ENCODE measurements at regions not wholly inside any gene's neighbourhood (a gene's known extent, or its start where the extent isn't known, plus 50 kb on each side); places are given as distances from the start of the nearest gene placed in this dataset.

DNA sequence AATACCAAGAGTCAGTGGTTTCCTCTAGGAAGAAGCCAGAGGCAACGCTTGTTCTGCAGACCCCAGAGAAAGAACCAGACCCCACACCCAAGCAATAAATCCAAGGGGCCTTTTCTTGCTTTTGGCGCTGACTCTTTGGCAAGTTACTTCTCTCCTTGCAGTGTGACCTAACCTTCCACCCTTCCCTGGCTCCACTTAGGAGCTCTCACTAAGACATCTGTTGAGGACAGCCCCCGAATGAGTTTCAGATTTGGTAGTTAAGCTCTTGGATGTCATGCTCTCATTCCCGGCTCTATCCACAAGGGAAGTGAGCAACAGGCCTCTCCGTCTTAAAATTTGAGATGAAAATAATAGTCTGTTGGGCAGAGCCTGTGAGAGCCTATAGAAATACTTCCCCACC, 50.6 kb upstream of the FAM204A start:
- CTCF ChIA-PET (ENCODE audit: low intra/inter-chr PET ratio, low total read pairs): no interaction called here
- intact Hi-C loops (cut with micrococcal nuclease; ENCODE audit: unreplicated experiment) (no loop called here), in situ Hi-C loops (cut with HindIII; ENCODE audit: extremely low pct_ligation_motif_present, low pct_unique_long_range_greater_than_20kb) (no loop called here)
- no peaks in the 10 kb centered on the region for H3K9me3 ChIP-seq (ENCODE audit: low read length)
- POLR2A ChIA-PET: no interaction called here
- peaks cover 11% of the 10 kb centered on the region for H3K4me1 ChIP-seq (ENCODE audit: insufficient read depth, low read length)
- H4K20me1 ChIP-seq (ENCODE audit: insufficient read depth, low read length): no peaks in the 10 kb centered on the region
- H3K79me2 ChIP-seq (ENCODE audit: insufficient read depth, low read length): no peaks in the 10 kb centered on the region
- BruUV-seq (replicated peaks): no TSS peak
- no peak overlapping the region for H2AFZ ChIP-seq (ENCODE audit: low read length)
- DNase-seq (ENCODE audit: low spot score) (no peak), FAIRE-seq (no peak), ATAC-seq (no peak)
- H3K9ac ChIP-seq (ENCODE audit: insufficient read depth, low read depth, low read length): no peak overlapping the region
- H3K27me3 ChIP-seq (ENCODE audit: control insufficient read depth in 1 of 2, insufficient read depth in 2 of 2, low read length in 2 of 2): no peaks in the 10 kb centered on the region
- TF ChIP-seq PLRG1 (conservative IDR thresholded peaks at IDR 0.05): no peak
- TF ChIP-seq JUND (CRISPR knock-in tag; IDR thresholded peaks at IDR 0.05): no peak
- TF ChIP-seq NR2F6 (IDR thresholded peaks at IDR 0.05): no peak
- TF ChIP-seq NR2F6 (CRISPR knock-in tag; IDR thresholded peaks at IDR 0.05): no peak
- no peak for TF ChIP-seq NKX3-1 (CRISPR knock-in tag; IDR thresholded peaks at IDR 0.05)
- TF ChIP-seq RFX1 (IDR thresholded peaks at IDR 0.05): no peak
- no peak for TF ChIP-seq CSRNP2 (CRISPR knock-in tag; conservative IDR thresholded peaks at IDR 0.05; ENCODE audit: low read depth)
- no peak for TF ChIP-seq HOXD1 (CRISPR knock-in tag; IDR thresholded peaks at IDR 0.05)
- no peak for TF ChIP-seq ZNF382 (CRISPR knock-in tag; IDR thresholded peaks at IDR 0.05; ENCODE audit: borderline replicate concordance)
- no peak overlapping the region for H3K27ac ChIP-seq (ENCODE audit: extremely low read length, insufficient read depth, low read length)
- 34% methylated on average over 5 of the region's 5 CpGs for WGBS (ENCODE audit: low lambda C conversion rate)
- no peaks in the 10 kb centered on the region for H3K36me3 ChIP-seq (replicated peaks in 1 of 2; ENCODE audit: control insufficient read depth in 1 of 2, insufficient read depth in 2 of 2, low read length in 2 of 2)
- H3K4me2 ChIP-seq (ENCODE audit: low read depth, low read length): no peak overlapping the region
- H3K4me3 ChIP-seq (replicated peaks in 1 of 3; ENCODE audit: insufficient read depth in 1 of 3, low read depth in 2 of 3, low read length in 3 of 3): no peak overlapping the region
